ENCODE measurements at regions not wholly inside any gene's neighbourhood (a gene's known extent, or its start where the extent isn't known, plus 50 kb on each side); places are given as distances from the start of the nearest gene placed in this dataset.

GRCh38 chr1:4506591-4506990, 147.8 kb upstream of the AJAP1 start:
- TF ChIP-seq CTCF (IDR thresholded peaks at IDR 0.05; ENCODE audit: low read depth, low read length) (no peak), EZH2phosphoT487 (IDR thresholded peaks at IDR 0.05; ENCODE audit: low read depth) (no peak)
